Neural cell (in vitro differentiated cells): ENCODE measurements at regions not wholly inside any gene's neighbourhood (a gene's known extent, or its start where the extent isn't known, plus 50 kb on each side); places are given as distances from the start of the nearest gene placed in this dataset.

ENCODE experiments used
- CTCF ChIP-seq: fragments of 450-650 bp; IDR thresholded peaks from 2 replicates; pipeline ENCODE4 v1.5.1; 2014; ENCODE audit warnings: antibody characterized with exemption, mild to moderate bottlenecking, moderate library complexity; ENCODE audit not compliant: poor library complexity, severe bottlenecking
- EP300 ChIP-seq: fragments of 450-650 bp; conservative IDR thresholded peaks from 2 replicates; pipeline ENCODE4 v1.6.1; 2014; ENCODE audit warnings: antibody characterized with exemption, mild to moderate bottlenecking, moderate library complexity; ENCODE audit not compliant: poor library complexity, severe bottlenecking
- EZH2 ChIP-seq: fragments of 200-600, 300-800 bp; shearing (Covaris generic), sonication (generic); IDR thresholded peaks from 2 replicates; pipeline ENCODE4 v1.6.1; 2014; ENCODE audit warnings: antibody characterized with exemption, low read length, borderline replicate concordance, mild to moderate bottlenecking; ENCODE audit not compliant: insufficient read depth, poor library complexity, severe bottlenecking
- POLR2AphosphoS5 ChIP-seq: IDR thresholded peaks from 2 replicates; pipeline ENCODE4 v1.6.1; 2012
- REST ChIP-seq: IDR thresholded peaks from 2 replicates; pipeline ENCODE4 v1.6.1; 2012; ENCODE audit warnings: borderline replicate concordance
- SMC3 ChIP-seq: fragments of 450-650 bp; conservative IDR thresholded peaks from 2 replicates; pipeline ENCODE4 v1.6.1; 2014; ENCODE audit warnings: antibody characterized with exemption, mild to moderate bottlenecking, moderate library complexity; ENCODE audit not compliant: poor library complexity
- TAF1 ChIP-seq: IDR thresholded peaks from 2 replicates; pipeline ENCODE4 v1.6.1; 2012; ENCODE audit warnings: low read depth

GRCh38 chr5:12480487-12480886 lies 576.2 kb upstream of the CTNND2 start:
- TF ChIP-seq CTCF (no peak), TAF1 (no peak), EZH2 (no peak), POLR2AphosphoS5 (no peak), SMC3 (no peak), REST (no peak), EP300 (no peak)
